ENCODE measurements at regions not wholly inside any gene's neighbourhood (a gene's known extent, or its start where the extent isn't known, plus 50 kb on each side); places are given as distances from the start of the nearest gene placed in this dataset.

DNA sequence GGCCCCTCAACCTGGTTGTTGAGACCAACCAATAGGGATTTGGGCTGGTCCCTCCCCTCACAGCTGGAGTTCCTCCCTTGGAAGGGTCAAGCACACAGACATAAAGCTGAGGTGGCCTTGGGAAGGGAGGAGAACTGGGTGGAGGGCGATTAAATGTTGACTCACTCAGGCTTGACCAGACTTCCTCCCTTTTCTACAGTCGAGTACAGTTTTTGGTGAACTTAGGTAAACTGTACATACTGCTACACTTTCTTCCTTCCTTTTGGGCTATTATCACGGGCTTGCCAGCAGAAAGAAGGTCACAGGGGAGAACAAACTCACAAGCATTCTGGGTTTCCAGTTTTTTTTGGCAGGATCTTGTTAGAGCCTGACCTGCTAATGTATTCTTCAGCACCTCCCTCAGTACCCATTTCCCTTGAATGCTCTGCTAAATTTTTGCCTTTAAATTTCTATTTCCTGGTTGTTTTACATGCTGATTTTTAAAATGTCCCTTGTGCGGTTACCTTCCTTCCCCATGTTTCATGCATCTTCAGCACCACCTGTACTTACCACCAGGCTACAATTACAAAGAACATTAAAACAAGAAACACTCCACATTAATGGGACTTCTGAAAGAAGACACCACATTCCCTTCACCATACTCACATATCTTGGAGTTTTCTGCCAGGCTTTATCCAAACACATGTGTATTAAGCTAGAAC lies 135.2 kb upstream of the RASGEF1B start:
- TF ChIP-seq POLR2A (IDR thresholded peaks at IDR 0.05; ENCODE audit: low read depth, low read length) (no peak), POLR2AphosphoS5 (IDR thresholded peaks at IDR 0.05; ENCODE audit: low read depth, low read length) (no peak), TAF1 (IDR thresholded peaks at IDR 0.05; ENCODE audit: borderline replicate concordance, low read depth, low read length) (no peak)
